Naive B cell (primary cell): ENCODE measurements at regions not wholly inside any gene's neighbourhood (a gene's known extent, or its start where the extent isn't known, plus 50 kb on each side); places are given as distances from the start of the nearest gene placed in this dataset.

ENCODE experiments used
- ATAC-seq, 2 donors: fragments of 150-1000 bp; cut with Tn5 transposase; 2 replicates each; pipeline ENCODE4 v1.10.0; 2021; ENCODE audit warnings: low read depth in 2 of 2, mild to moderate bottlenecking in 2 of 2, moderate library complexity in 2 of 2
- DNase-seq: peaks from one replicate; pipeline ENCODE4 v3.0.0; 2022
- H3K27ac Mint-ChIP-seq, 6 donors: one replicate each; pipeline ENCODE4 v1.8.0; 2020 to 2022; ENCODE audit warnings: mild to moderate bottlenecking in 6 of 6, mixed read lengths in 6 of 6, moderate library complexity in 5 of 6, inconsistent platforms in 2 of 6
- H3K27me3 Mint-ChIP-seq, 3 donors: one replicate each; pipeline ENCODE4 v1.8.0; 2021 to 2022; ENCODE audit warnings: mixed read lengths in 3 of 3, mild to moderate bottlenecking in 1 of 3
- H3K36me3 Mint-ChIP-seq, 2 donors: one replicate each; pipeline ENCODE4 v1.8.0; 2020 to 2022; ENCODE audit warnings: mixed read lengths in 2 of 2, inconsistent platforms in 1 of 2, mild to moderate bottlenecking in 1 of 2
- H3K4me1 Mint-ChIP-seq, 3 donors: one replicate each; pipeline ENCODE4 v1.8.0; 2020 to 2022; ENCODE audit warnings: mixed read lengths in 3 of 3, inconsistent platforms in 1 of 3, mild to moderate bottlenecking in 1 of 3, moderate library complexity in 1 of 3
- H3K4me3 Mint-ChIP-seq, 8 donors: one replicate each; pipeline ENCODE4 v1.8.0; 2020 to 2022; ENCODE audit warnings: mild to moderate bottlenecking in 8 of 8, mixed read lengths in 8 of 8, moderate library complexity in 8 of 8, inconsistent platforms in 2 of 8
- H3K9me3 Mint-ChIP-seq, 7 donors: one replicate each; pipeline ENCODE4 v1.8.0; 2020 to 2022; ENCODE audit warnings: mixed read lengths in 7 of 7, mild to moderate bottlenecking in 5 of 7, inconsistent platforms in 2 of 7, moderate library complexity in 1 of 7

DNA sequence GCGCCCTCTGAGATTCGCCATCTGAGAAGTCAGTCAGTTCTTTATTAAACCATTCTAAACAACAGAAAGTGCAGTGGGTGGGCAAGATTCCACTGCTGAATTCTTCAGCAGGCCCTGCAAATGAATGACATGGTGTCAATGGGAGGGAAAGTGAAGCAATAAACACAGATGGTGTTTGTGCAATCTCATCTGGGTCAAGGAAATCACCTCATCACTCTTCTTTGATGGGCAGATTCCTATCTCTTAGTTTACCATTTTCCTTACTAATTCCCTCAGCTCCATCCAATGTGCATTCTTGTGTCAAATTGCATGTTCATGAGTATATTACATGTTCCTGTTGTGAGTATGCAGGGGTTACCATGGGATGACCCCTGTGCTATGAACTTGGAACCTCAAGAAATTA, 100.7 kb upstream of the CYP1B1 start:
- Mint-ChIP-seq H3K9me3 (peaks cover 0 to 5% (median 0%) of the 10 kb centered on the region in 7 donors), H3K4me1 (peaks cover 0 to 6% (median 0%) of the 10 kb centered on the region in 3 donors), H3K27ac (no peak overlapping the region), H3K27me3 (peaks cover 14 to 41% (median 27%) of the 10 kb centered on the region in 3 donors), H3K4me3 (no peak overlapping the region), H3K36me3 (no peaks in the 10 kb centered on the region)
- DNase-seq, result no peak
- no peak for ATAC-seq

DNA sequence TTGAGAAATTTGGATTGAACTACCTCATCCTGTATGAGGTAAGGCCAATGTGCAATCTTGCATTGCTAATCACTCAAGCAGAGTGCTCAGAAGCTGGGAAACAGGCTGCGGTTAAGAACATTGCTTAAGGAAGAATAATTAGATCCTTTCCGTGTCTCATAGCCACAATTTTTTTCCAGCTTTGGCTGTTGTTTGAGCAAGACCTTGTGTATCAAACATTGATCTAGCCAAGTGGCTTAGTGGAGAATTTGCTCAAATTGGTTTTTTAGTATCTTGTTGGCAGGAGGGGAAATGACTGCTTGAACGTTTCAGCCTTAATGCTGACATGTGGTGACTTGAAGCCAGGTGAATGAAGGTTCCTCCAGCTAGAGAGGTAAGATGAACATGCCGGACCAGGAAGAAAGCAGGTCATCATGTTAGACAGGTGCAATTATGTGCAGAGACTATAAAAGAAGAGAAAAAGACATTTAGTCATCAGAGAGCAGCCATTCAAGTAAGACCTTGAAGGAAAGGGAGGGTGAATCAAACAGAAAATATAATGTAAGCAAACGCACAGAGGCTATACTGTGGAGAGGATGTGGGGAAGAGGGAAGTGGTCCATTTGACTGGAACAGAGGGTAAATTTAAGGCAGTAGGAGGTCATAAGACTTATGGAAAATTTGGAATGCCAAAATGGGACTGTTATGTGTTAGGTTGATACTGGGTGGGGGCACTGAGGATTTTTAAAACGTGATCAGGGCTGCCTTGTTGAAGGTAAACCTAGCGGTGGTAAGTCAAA, 98.9 kb upstream of the CYP1B1 start:
- ATAC-seq, result no peak
- H3K27me3 Mint-ChIP-seq, result peaks cover 20 to 53% (median 25%) of the 10 kb centered on the region in 3 donors
- no peak overlapping the region for H3K4me3 Mint-ChIP-seq
- no peak overlapping the region for H3K27ac Mint-ChIP-seq
- no peak for DNase-seq
- H3K9me3 Mint-ChIP-seq, result peaks cover 0 to 5% (median 0%) of the 10 kb centered on the region in 7 donors
- peaks cover 0 to 6% (median 0%) of the 10 kb centered on the region in 3 donors for H3K4me1 Mint-ChIP-seq
- no peaks in the 10 kb centered on the region for H3K36me3 Mint-ChIP-seq

DNA sequence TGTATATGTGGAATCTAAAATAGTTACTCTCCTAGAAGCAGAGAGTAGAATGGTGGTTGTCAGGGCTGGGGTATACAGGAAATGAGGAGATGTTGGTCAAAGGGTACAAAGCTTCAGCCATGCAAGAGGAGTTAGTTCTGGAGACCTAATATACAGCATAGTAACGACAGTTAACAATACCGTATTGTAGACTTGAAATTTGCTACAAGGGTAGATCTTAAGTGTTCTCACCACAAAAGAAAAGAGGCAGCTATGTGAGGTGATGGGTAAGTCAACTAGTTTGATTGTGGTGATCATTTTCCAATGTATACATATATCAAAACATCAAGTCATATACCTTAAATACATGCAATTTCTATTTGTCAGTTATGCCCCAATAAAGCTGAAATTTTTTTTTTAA, 98.2 kb upstream of the CYP1B1 start:
- no peaks in the 10 kb centered on the region for H3K36me3 Mint-ChIP-seq
- H3K4me1 Mint-ChIP-seq, result peaks cover 0 to 4% (median 0%) of the 10 kb centered on the region in 3 donors
- no peak overlapping the region for H3K4me3 Mint-ChIP-seq
- H3K9me3 Mint-ChIP-seq, result peaks cover 0 to 3% (median 0%) of the 10 kb centered on the region in 7 donors
- ATAC-seq, result no peak
- H3K27me3 Mint-ChIP-seq, result peaks cover 21 to 49% (median 22%) of the 10 kb centered on the region in 3 donors
- H3K27ac Mint-ChIP-seq, result no peak overlapping the region
- no peak for DNase-seq

DNA sequence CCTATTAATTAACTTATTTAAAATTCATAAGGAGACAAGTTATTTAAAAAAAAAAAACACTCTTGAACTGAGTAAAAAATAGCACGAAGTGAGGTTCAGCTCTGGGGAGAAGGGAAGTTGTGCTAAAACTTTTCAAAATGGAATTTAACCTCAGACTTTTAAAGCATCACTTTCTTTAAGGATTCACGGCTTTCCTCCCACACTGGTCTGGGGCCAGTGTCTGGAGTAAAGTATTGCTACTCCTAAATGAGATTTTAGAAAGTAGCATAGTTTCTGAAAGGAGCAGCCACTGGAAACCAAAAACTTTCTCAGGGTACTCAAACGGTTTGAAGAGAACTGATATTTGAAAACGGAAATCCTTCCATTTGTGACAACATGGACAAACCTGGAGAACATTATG, 97.7 kb upstream of the CYP1B1 start:
- ATAC-seq (no peak), DNase-seq (no peak)
- peaks cover 0 to 2% (median 0%) of the 10 kb centered on the region in 7 donors for H3K9me3 Mint-ChIP-seq
- H3K4me3 Mint-ChIP-seq, result no peak overlapping the region
- H3K4me1 Mint-ChIP-seq, result no peaks in the 10 kb centered on the region
- H3K27me3 Mint-ChIP-seq, result peaks cover 17 to 45% (median 24%) of the 10 kb centered on the region in 3 donors
- H3K27ac Mint-ChIP-seq, result no peak overlapping the region
- H3K36me3 Mint-ChIP-seq, result no peaks in the 10 kb centered on the region

DNA sequence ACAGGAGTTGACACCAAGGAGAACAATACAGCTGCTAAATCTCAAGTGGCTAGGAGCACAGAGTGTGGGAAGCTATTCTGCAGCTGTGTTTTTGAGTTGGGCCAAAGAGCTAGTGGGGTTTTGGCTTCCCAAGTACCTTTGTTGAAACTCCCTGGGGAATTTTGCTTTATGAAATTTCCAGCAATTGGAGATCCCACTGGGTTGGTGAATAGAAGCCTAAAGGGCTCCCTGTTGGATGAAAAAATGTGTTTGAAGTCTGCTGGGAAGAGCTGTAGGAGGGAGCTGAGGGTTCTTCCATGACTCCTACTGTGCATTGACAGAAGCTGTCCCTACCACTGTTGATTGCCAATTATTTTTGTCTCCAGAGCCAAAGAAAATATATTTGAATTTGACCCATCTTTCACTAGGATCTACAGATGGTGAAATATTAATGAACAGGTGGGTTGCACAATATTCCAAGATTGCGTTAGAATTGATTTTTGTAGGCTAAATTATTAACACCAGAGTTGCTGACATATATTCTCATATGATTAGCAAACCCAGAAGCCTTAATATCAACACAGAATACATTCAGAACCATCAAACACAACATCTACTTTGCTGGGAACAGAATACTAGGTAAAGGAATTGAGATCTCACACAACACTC, 95.4 kb upstream of the CYP1B1 start:
- no peaks in the 10 kb centered on the region for H3K36me3 Mint-ChIP-seq
- H3K4me1 Mint-ChIP-seq, result no peaks in the 10 kb centered on the region
- H3K27ac Mint-ChIP-seq, result no peak overlapping the region
- DNase-seq, result no peak
- peaks cover 0 to 2% (median 0%) of the 10 kb centered on the region in 7 donors for H3K9me3 Mint-ChIP-seq
- peaks cover 16 to 36% (median 32%) of the 10 kb centered on the region in 3 donors for H3K27me3 Mint-ChIP-seq
- no peak overlapping the region for H3K4me3 Mint-ChIP-seq
- no peak for ATAC-seq

DNA sequence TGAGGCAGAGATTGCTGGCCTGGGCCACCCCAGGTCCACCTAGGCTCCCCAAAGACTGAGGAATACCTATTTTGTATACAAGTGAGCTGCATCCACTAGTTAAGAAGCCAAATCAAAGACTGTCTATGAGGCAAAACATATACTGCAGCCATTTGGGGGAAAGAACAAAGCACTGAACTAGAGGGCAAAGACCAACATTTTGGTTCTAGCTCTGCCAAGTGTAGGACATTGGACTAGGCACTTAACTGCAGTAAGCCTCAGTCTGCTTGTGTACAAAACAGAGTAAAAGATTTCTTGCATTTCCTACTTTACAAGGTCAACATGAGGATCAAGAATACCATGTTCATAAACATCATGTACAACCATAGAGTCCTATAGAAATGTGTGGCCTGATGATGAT, 94.8 kb upstream of the CYP1B1 start:
- no peak overlapping the region for H3K4me3 Mint-ChIP-seq
- H3K4me1 Mint-ChIP-seq, result no peaks in the 10 kb centered on the region
- peaks cover 21 to 34% (median 32%) of the 10 kb centered on the region in 3 donors for H3K27me3 Mint-ChIP-seq
- peaks cover 0 to 2% (median 0%) of the 10 kb centered on the region in 7 donors for H3K9me3 Mint-ChIP-seq
- DNase-seq (no peak), ATAC-seq (no peak)
- H3K36me3 Mint-ChIP-seq, result no peaks in the 10 kb centered on the region
- H3K27ac Mint-ChIP-seq, result no peak overlapping the region

DNA sequence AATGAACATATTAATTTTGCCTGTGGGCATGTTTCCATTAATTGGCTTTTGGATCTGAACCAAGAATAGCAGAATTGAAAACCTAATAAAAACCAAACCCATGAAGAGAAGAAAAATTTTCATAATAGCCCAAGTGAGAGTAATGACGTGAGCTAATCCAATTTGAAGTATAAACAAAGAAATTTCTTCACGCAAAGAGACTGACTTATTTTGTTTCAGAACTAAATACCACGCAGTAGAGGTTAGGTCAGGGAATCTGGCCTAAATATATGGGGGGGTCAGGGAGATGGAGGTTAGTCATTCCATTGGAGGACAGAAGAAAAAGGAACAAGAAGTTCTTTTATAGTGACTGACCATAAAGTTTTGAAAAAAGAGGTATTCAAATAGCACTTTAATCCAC, 94.1 kb upstream of the CYP1B1 start:
- H3K4me1 Mint-ChIP-seq, result no peaks in the 10 kb centered on the region
- peaks cover 24 to 33% (median 29%) of the 10 kb centered on the region in 3 donors for H3K27me3 Mint-ChIP-seq
- no peak overlapping the region for H3K4me3 Mint-ChIP-seq
- H3K9me3 Mint-ChIP-seq, result peaks cover 0 to 2% (median 0%) of the 10 kb centered on the region in 7 donors
- no peaks in the 10 kb centered on the region for H3K36me3 Mint-ChIP-seq
- no peak overlapping the region for H3K27ac Mint-ChIP-seq
- ATAC-seq (no peak), DNase-seq (no peak)

DNA sequence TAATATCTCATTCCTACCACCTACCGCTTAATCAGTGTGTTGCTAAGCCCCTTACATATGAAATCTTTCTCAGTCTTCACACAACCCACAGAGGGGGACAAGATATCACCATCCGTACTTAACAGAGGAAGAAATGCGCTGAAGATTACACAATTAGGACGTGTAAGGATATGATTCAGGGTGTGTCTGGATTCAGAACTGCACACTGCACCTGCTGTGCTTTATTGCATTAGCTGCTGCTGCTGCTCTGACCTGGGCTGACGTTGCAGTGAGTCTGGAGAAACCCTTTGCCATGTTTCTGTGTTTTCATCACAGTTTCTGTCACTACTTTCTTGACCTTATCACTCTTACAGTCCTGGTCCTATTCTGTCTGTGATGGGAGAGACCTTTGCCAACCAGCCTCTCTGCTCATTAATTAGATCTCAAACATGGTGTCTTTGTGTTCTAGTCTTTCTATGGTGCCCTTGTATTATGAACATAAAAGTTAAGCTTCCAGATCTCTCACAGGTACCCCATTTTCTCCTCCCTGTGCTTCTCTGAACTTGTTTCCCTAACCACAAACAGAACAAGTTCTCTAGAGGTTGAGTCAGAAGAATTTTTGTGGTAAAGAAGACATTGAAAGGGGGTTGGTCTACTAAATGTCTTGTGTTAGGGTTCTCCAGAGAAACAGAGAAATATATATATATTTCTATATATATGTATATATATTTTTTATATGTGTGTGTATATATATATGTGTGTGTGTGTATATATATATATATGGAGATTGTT, 92.9 kb upstream of the CYP1B1 start:
- DNase-seq (no peak), ATAC-seq (no peak)
- peaks cover 0 to 2% (median 0%) of the 10 kb centered on the region in 7 donors for H3K9me3 Mint-ChIP-seq
- H3K4me3 Mint-ChIP-seq, result no peak overlapping the region
- H3K27me3 Mint-ChIP-seq, result peaks cover 29 to 36% (median 31%) of the 10 kb centered on the region in 3 donors
- H3K27ac Mint-ChIP-seq, result no peak overlapping the region
- H3K36me3 Mint-ChIP-seq, result no peaks in the 10 kb centered on the region
- no peaks in the 10 kb centered on the region for H3K4me1 Mint-ChIP-seq

DNA sequence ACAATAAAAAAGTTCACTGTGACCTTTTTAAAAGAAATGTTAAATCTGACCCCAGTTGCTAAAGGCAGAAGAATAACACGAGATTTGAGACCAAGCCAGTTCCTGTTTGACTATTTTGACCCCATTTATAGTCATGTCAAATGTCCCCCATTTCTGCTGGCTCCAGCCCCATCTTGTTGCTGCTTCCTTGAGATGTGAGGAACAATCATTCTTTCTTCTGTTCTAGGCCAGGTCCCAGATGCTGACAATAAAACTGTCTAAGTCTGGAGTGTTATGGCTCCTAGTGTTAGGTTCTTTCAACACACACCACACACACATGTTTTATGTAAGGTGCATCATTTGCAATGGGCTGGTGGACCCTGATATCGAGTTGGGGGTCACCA, 92.0 kb upstream of the CYP1B1 start:
- H3K4me3 Mint-ChIP-seq, result no peak overlapping the region
- H3K27me3 Mint-ChIP-seq, result peaks cover 30 to 45% (median 33%) of the 10 kb centered on the region in 3 donors
- DNase-seq, result no peak
- no peak for ATAC-seq
- no peak overlapping the region for H3K27ac Mint-ChIP-seq
- no peaks in the 10 kb centered on the region for H3K36me3 Mint-ChIP-seq
- H3K9me3 Mint-ChIP-seq, result peaks cover 0 to 2% (median 0%) of the 10 kb centered on the region in 7 donors
- no peaks in the 10 kb centered on the region for H3K4me1 Mint-ChIP-seq

DNA sequence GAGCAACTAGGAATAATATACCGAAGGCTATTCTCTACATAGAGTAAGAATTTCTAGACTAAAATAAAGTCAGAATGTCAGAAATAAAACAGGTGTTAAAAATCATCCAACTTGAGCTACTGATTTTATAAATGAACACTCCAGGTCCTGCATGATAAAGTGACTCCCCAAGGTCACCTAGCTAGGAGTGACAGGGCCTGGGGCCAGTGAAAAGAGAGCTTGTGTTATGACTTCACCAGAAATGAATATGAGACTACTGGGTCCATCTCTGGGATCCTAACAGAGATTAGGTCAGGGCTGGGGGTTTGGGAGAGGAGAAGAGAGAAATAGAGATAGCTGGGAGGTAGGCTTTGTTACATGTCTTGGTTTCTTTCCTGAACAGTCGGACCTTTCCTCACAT, 89.7 kb upstream of the CYP1B1 start:
- H3K36me3 Mint-ChIP-seq, result no peaks in the 10 kb centered on the region
- ATAC-seq, result no peak
- H3K27ac Mint-ChIP-seq, result no peak overlapping the region
- H3K9me3 Mint-ChIP-seq, result peaks cover 0 to 3% (median 0%) of the 10 kb centered on the region in 7 donors
- H3K4me3 Mint-ChIP-seq, result no peak overlapping the region
- no peaks in the 10 kb centered on the region for H3K4me1 Mint-ChIP-seq
- no peak for DNase-seq
- H3K27me3 Mint-ChIP-seq, result peaks cover 22 to 42% (median 40%) of the 10 kb centered on the region in 3 donors

DNA sequence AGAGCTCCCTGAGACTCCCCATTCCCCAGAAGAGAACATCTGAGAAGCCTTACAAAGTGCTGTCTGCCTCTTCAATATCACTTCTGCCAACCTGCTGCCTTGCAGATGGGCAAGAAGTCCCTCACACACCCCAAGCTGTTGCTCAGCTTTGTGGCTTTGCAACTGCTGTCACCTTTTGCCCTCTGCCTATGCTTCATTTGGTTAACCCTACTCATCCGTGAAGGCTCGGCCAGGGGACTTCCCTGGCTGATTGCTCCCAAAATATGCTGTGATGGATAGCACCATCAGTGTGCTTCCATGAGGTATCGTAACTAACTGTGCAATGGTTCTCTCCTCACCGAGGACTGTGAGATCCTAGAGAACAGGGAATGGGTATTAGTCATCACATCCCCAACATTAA, 88.9 kb upstream of the CYP1B1 start:
- DNase-seq (no peak), ATAC-seq (no peak)
- peaks cover 26 to 44% (median 40%) of the 10 kb centered on the region in 3 donors for H3K27me3 Mint-ChIP-seq
- no peaks in the 10 kb centered on the region for H3K36me3 Mint-ChIP-seq
- H3K4me1 Mint-ChIP-seq, result no peaks in the 10 kb centered on the region
- no peak overlapping the region for H3K4me3 Mint-ChIP-seq
- no peak overlapping the region for H3K27ac Mint-ChIP-seq
- peaks cover 0 to 2% (median 0%) of the 10 kb centered on the region in 7 donors for H3K9me3 Mint-ChIP-seq

DNA sequence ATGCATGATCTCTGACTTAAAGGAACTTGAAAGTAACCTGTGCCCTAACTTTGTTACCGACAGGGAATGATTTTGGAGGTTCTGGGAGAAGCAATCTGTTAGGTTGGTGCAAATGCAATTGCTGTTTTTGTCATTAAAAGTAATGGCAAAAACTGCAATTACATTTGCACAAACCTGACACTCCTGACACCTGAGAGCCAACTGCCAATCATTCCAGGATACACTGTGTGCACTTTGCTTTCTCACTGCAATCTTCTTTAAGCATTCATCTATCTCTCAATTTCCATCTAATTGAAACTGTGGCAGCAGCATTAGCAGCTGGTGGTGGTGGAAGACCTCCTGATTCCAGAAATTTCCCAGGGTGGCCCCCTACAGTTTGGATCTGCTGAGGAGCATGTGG, 87.6 kb upstream of the CYP1B1 start:
- no peaks in the 10 kb centered on the region for H3K4me1 Mint-ChIP-seq
- H3K9me3 Mint-ChIP-seq, result peaks cover 0 to 2% (median 0%) of the 10 kb centered on the region in 7 donors
- no peaks in the 10 kb centered on the region for H3K36me3 Mint-ChIP-seq
- peaks cover 34 to 44% (median 34%) of the 10 kb centered on the region in 3 donors for H3K27me3 Mint-ChIP-seq
- H3K4me3 Mint-ChIP-seq, result no peak overlapping the region
- H3K27ac Mint-ChIP-seq, result peak overlapping the region in 1 of 6 donors; percentile 7
- no peak for DNase-seq
- ATAC-seq, result no peak

DNA sequence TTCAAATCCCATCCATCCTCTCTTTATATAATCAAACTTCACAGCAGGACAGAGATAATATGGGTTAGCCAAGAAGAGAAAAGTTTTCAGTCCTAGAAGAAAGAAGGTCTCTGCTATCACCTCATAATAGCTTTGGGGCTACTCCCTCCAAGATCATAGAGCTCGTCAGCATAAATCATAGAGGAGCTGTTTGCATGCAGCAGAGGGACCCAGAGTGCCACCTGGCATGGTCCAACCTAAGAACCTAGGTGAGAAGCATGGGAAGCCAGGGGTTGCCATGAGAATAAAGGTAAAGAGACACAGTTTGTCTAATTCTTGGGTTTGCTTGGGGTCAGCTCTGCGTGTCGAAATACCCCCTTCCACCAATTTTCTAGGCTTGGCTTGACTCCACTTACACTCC, 87.1 kb upstream of the CYP1B1 start:
- no peak overlapping the region for H3K4me3 Mint-ChIP-seq
- no peak overlapping the region for H3K27ac Mint-ChIP-seq
- no peaks in the 10 kb centered on the region for H3K36me3 Mint-ChIP-seq
- H3K27me3 Mint-ChIP-seq, result peaks cover 28 to 44% (median 38%) of the 10 kb centered on the region in 3 donors
- H3K4me1 Mint-ChIP-seq, result no peaks in the 10 kb centered on the region
- DNase-seq, result no peak
- H3K9me3 Mint-ChIP-seq, result peaks cover 0 to 2% (median 0%) of the 10 kb centered on the region in 7 donors
- ATAC-seq, result no peak
